Right ventricle myocardium superior (tissue), 1 donor: ENCODE measurements at regions not wholly inside any gene's neighbourhood (a gene's known extent, or its start where the extent isn't known, plus 50 kb on each side); places are given as distances from the start of the nearest gene placed in this dataset.

Experiments
- ATAC-seq: fragments of 200-7000 bp; cut with Tn5 transposase; one replicate; pipeline ENCODE4 v1.9.1; 2020; ENCODE audit warnings: mild to moderate bottlenecking; ENCODE audit not compliant: poor library complexity
- DNase-seq: peaks from one replicate; pipeline ENCODE4 v3.0.0-alpha.2; 2020
- intact Hi-C: fragments of 100-400 bp; cut with DNase I; formaldehyde crosslinking; loops from one replicate; pipeline ENCODE4 v1.11.2; 2022
- donor health status: DM: no; HTN: yes; CAD: no; lungs with severe emphysema.

GRCh38 chr12:14260011-14260993 lies 105.2 kb upstream of the ATF7IP start:
- ATAC-seq (peak; percentile 59), DNase-seq (peak; percentile 94)
- intact Hi-C loops = no loop called here

- ATAC-seq = no peak
- peak; percentile 41 for DNase-seq
- intact Hi-C loops = no loop called here
These were observed 104.4 kb upstream of the ATF7IP start for GRCh38 chr12:14261096-14261495.

GRCh38 chr12:14261861-14262260 lies 103.6 kb upstream of the ATF7IP start:
- intact Hi-C loops = no loop called here
- no peak for ATAC-seq
- no peak for DNase-seq

- intact Hi-C loops = no loop called here
- DNase-seq (no peak), ATAC-seq (no peak)
These were observed 102.5 kb upstream of the ATF7IP start for GRCh38 chr12:14262771-14263511.

- intact Hi-C loops = no loop called here
These were observed 101.7 kb upstream of the ATF7IP start for GRCh38 chr12:14263742-14264141.

GRCh38 chr12:14264316-14264715 lies 101.2 kb upstream of the ATF7IP start:
- ATAC-seq (no peak), DNase-seq (no peak)
- intact Hi-C loops = no loop called here

More at GRCh38 chr12:14263742-14264141, 101.7 kb upstream of the ATF7IP start:
- DNase-seq = no peak
- no peak for ATAC-seq

GRCh38 chr12:14264778-14265177 lies 100.7 kb upstream of the ATF7IP start:
- ATAC-seq (no peak), DNase-seq (no peak)
- intact Hi-C loops = no loop called here

GRCh38 chr12:14268120-14268515 lies 97.4 kb upstream of the ATF7IP start:
- ATAC-seq = no peak
- intact Hi-C loops = no loop called here
- DNase-seq = no peak

GRCh38 chr12:14270392-14270791 lies 95.1 kb upstream of the ATF7IP start:
- DNase-seq (no peak), ATAC-seq (no peak)
- intact Hi-C loops = no loop called here

- ATAC-seq (peak; percentile 75), DNase-seq (no peak)
- intact Hi-C loops = no loop called here
These were observed 92.2 kb upstream of the ATF7IP start for GRCh38 chr12:14272956-14273912.

- intact Hi-C loops = no loop called here
- ATAC-seq = peak; percentile 12
These were observed 91.6 kb upstream of the ATF7IP start for GRCh38 chr12:14273913-14274311.

GRCh38 chr12:14275111-14275510 lies 90.4 kb upstream of the ATF7IP start:
- ATAC-seq = no peak
- DNase-seq = no peak
- intact Hi-C loops = no loop called here

More at GRCh38 chr12:14273913-14274311, 91.6 kb upstream of the ATF7IP start:
- no peak for DNase-seq

GRCh38 chr12:14275886-14276285 lies 89.6 kb upstream of the ATF7IP start:
- ATAC-seq (no peak), DNase-seq (no peak)
- intact Hi-C loops = no loop called here

- ATAC-seq (no peak), DNase-seq (no peak)
- intact Hi-C loops = no loop called here
These were observed 87.1 kb upstream of the ATF7IP start for GRCh38 chr12:14278294-14278953.

GRCh38 chr12:14279845-14280244 lies 85.6 kb upstream of the ATF7IP start:
- DNase-seq (no peak), ATAC-seq (no peak)
- intact Hi-C loops = no loop called here

GRCh38 chr12:14280921-14281320 lies 84.6 kb upstream of the ATF7IP start:
- ATAC-seq (no peak), DNase-seq (no peak)
- intact Hi-C loops = no loop called here

- DNase-seq = no peak
- no peak for ATAC-seq
- intact Hi-C loops = no loop called here
These were observed 83.9 kb upstream of the ATF7IP start for GRCh38 chr12:14281539-14281938.

GRCh38 chr12:14283489-14284144 lies 81.9 kb upstream of the ATF7IP start:
- ATAC-seq (no peak), DNase-seq (no peak)
- intact Hi-C loops = no loop called here
